Gastrocnemius medialis (tissue), 4 donors: ENCODE measurements at regions not wholly inside any gene's neighbourhood (a gene's known extent, or its start where the extent isn't known, plus 50 kb on each side); places are given as distances from the start of the nearest gene placed in this dataset.

Experiments
- CTCF ChIP-seq, 5 experiments: fragments of 450-650 bp in 3 of 5; fragments of 200-600 bp in 2 of 5; sonication (generic) in 2 of 5; IDR thresholded peaks in 4 of 5; conservative IDR thresholded peaks in 1 of 5; 1 replicate in 4 of 5; 2 replicates in 1 of 5; pipeline ENCODE4 v1.5.1; 2016 to 2019; ENCODE audit warnings: antibody characterized with exemption in 5 of 5, mild to moderate bottlenecking in 3 of 5, moderate library complexity in 3 of 5
- POLR2A ChIP-seq, 2 donors: fragments of 450-650 bp; IDR thresholded peaks; one replicate each; pipeline ENCODE4 v1.6.1; 2017; ENCODE audit warnings: antibody characterized with exemption in 2 of 2, mild to moderate bottlenecking in 2 of 2, moderate library complexity in 2 of 2

- TF ChIP-seq CTCF (IDR thresholded peaks at IDR 0.05 in 4 of 5, conservative IDR thresholded peaks at IDR 0.05 in 1 of 5): no peak
- TF ChIP-seq POLR2A (IDR thresholded peaks at IDR 0.05): no peak
These were observed 621.3 kb upstream of the ADARB2 start for GRCh38 chr10:2358586-2358985.
